ENCODE measurements at regions not wholly inside any gene's neighbourhood (a gene's known extent, or its start where the extent isn't known, plus 50 kb on each side); places are given as distances from the start of the nearest gene placed in this dataset.

DNA sequence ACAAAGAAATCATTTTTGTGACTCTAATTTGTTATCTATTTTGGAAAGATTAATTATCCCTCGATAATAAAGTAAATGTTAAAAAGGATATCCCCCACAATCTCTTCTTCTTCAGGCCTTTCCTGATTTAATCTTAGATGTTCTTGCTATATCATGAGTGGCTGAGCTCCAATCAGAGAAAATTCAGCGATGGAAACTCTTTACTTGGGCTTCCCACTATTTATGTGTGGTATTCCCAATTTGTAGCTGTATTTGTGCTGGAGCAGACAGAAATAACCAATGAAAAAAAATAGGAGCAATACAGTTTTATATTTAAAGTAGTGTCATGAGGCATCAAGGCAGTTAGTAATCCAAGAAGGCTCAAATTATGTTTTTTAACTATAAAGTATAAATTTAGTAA, 539.1 kb downstream of the PRKD1 start:
- peaks cover 4% of the 10 kb centered on the region for H3K27me3 ChIP-seq (ENCODE audit: control insufficient read depth, insufficient read depth, low read length)
- DNase-seq (ENCODE audit: low read depth) = no peak
- TF ChIP-seq, protein P1, sequence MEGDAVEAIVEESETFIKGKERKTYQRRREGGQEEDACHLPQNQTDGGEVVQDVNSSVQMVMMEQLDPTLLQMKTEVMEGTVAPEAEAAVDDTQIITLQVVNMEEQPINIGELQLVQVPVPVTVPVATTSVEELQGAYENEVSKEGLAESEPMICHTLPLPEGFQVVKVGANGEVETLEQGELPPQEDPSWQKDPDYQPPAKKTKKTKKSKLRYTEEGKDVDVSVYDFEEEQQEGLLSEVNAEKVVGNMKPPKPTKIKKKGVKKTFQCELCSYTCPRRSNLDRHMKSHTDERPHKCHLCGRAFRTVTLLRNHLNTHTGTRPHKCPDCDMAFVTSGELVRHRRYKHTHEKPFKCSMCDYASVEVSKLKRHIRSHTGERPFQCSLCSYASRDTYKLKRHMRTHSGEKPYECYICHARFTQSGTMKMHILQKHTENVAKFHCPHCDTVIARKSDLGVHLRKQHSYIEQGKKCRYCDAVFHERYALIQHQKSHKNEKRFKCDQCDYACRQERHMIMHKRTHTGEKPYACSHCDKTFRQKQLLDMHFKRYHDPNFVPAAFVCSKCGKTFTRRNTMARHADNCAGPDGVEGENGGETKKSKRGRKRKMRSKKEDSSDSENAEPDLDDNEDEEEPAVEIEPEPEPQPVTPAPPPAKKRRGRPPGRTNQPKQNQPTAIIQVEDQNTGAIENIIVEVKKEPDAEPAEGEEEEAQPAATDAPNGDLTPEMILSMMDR (IDR thresholded peaks at IDR 0.05; ENCODE audit: insufficient read depth, low read length, poor library complexity, severe bottlenecking) = no peak
- no peaks in the 10 kb centered on the region for H3K36me3 ChIP-seq (ENCODE audit: control insufficient read depth, insufficient read depth, low read length)
- H3K4me3 ChIP-seq (ENCODE audit: low read depth, low read length) = no peak overlapping the region

DNA sequence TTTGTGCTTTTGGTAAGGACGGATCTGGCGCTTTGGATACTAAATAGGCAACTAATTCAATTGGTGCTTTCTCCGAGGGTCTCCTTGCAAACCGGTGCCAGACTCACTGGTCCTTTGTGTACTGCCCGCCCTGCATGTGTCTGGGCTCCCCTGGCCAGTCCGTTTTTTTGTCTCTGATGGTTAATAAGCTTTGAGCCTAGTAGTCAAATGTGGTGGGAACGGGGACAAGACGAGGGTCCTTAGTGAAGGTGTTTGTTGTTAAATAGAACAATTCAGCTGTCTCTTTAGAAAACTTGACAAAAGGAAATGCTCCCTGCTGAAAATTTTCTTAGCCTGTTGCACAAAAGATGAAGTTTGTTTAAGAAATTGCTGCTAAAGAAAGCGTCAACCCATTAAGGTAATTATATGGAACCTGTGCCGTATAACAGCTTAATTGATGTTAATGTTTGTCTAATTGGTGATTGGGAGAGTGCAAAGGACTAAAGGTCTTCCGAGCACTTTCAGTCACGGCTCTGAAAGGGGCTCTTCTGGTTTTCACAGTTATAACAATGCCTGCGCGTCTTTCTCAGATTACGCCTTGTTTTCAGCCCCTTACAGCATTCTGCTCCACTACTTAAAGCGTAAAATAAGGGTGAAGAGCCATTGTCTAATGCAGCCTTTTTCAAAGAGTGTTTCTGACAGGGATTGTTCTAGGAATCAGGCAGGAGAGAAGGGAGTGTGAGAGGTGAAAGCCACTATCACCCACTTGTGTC, 537.4 kb downstream of the PRKD1 start:
- no peak overlapping the region for H3K4me3 ChIP-seq (ENCODE audit: low read depth, low read length)
- H3K36me3 ChIP-seq (ENCODE audit: control insufficient read depth, insufficient read depth, low read length) = no peaks in the 10 kb centered on the region
- no peak for DNase-seq (ENCODE audit: low read depth)
- TF ChIP-seq, protein P1 (IDR thresholded peaks at IDR 0.05; ENCODE audit: insufficient read depth, low read length, poor library complexity, severe bottlenecking) = no peak
- peaks cover 4% of the 10 kb centered on the region for H3K27me3 ChIP-seq (ENCODE audit: control insufficient read depth, insufficient read depth, low read length)

DNA sequence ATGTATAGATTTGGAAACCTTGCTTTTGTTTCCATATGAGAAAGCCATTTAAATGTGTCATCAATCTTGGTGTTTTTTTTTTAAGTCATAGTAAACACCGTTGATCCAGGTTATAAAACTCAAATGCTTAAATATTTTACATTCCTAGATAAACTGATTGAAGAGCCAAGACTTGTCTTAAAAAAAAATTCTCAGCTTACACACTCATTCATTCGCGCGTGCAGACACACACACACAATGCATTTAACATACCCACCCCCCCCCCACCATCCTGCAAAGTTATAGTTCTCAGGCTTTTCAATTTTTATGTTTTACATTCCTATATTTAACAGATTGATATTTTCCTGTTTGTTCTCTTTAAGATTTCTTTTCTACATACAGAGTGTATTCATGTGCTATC, 536.4 kb downstream of the PRKD1 start:
- H3K36me3 ChIP-seq (ENCODE audit: control insufficient read depth, insufficient read depth, low read length) = no peaks in the 10 kb centered on the region
- TF ChIP-seq, protein P1 (IDR thresholded peaks at IDR 0.05; ENCODE audit: insufficient read depth, low read length, poor library complexity, severe bottlenecking) = no peak
- peaks cover 4% of the 10 kb centered on the region for H3K27me3 ChIP-seq (ENCODE audit: control insufficient read depth, insufficient read depth, low read length)
- H3K4me3 ChIP-seq (ENCODE audit: low read depth, low read length) = no peak overlapping the region
- no peak for DNase-seq (ENCODE audit: low read depth)

DNA sequence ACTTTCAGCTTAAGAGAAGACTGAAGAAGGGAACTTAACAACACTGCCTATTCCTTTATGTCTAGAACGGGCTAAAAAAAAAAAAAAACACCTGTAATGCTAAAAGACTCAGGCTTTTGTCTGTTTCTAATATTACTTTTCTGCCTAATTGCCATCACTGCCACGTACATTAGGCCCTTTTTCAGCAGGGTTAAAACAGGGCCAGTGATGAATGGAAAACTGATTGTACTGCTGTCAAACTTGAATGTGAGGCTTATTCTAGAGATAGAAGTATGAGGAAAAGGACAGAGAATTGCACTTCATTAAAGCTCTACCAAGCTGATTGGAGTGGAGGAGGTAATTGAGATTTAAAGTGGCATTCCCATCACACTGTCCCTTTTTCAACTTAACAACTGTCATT, 535.8 kb downstream of the PRKD1 start:
- H3K36me3 ChIP-seq (ENCODE audit: control insufficient read depth, insufficient read depth, low read length) = no peaks in the 10 kb centered on the region
- DNase-seq (ENCODE audit: low read depth) = no peak
- H3K27me3 ChIP-seq (ENCODE audit: control insufficient read depth, insufficient read depth, low read length) = peaks cover 4% of the 10 kb centered on the region
- TF ChIP-seq, protein P1 (IDR thresholded peaks at IDR 0.05; ENCODE audit: insufficient read depth, low read length, poor library complexity, severe bottlenecking) = no peak
- no peak overlapping the region for H3K4me3 ChIP-seq (ENCODE audit: low read depth, low read length)

DNA sequence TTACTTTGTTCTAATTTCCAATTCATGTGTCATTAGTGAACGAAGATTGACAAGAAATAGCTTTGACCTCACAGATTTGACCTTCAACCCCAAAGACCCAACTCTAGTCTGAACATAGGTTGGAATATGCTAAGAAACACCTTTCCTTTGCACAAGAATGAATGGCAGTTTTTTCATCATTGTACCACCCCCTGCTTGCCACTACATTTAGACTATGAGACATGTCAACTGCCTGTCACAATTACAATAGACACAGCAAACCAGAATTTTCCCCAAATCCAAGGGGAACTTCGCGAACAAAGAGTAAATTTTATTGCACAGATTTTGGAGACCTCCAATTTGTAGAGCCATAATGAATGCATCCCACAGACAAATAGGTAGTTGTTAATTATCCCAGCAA, 535.4 kb downstream of the PRKD1 start:
- no peak overlapping the region for H3K4me3 ChIP-seq (ENCODE audit: low read depth, low read length)
- no peak for DNase-seq (ENCODE audit: low read depth)
- no peaks in the 10 kb centered on the region for H3K36me3 ChIP-seq (ENCODE audit: control insufficient read depth, insufficient read depth, low read length)
- peaks cover 4% of the 10 kb centered on the region for H3K27me3 ChIP-seq (ENCODE audit: control insufficient read depth, insufficient read depth, low read length)
- TF ChIP-seq, protein P1 (IDR thresholded peaks at IDR 0.05; ENCODE audit: insufficient read depth, low read length, poor library complexity, severe bottlenecking) = no peak

DNA sequence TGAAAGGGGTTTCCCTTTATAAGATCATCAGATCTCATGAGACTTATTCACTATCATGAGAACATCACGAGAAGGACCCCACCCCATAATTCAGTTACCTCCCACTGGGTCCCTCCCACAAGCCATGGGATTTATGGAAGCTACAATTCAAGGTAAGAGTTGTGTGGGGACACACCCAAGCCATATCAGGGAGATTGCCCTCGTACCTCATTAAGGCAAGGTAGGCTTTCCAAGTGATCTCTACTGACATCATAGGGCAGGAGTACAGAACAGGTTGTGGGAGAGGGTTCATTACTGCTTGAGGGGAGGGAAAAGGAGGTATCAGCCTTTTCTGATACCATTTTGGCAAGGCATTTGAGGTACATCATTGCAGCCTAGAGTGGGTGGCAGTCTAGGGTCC, 524.6 kb downstream of the PRKD1 start:
- Histone ChIP-seq H3K27me3 (ENCODE audit: control insufficient read depth, insufficient read depth, low read length) (no peaks in the 10 kb centered on the region), H3K4me3 (ENCODE audit: low read depth, low read length) (no peak overlapping the region), H3K36me3 (ENCODE audit: control insufficient read depth, insufficient read depth, low read length) (no peaks in the 10 kb centered on the region)
- DNase-seq (ENCODE audit: low read depth) = no peak
- TF ChIP-seq, protein P1 (IDR thresholded peaks at IDR 0.05; ENCODE audit: insufficient read depth, low read length, poor library complexity, severe bottlenecking) = no peak
